NCI-H1694 treated with DMSO at 0.1 percent for 48 hours (cell line): ENCODE measurements at regions not wholly inside any gene's neighbourhood (a gene's known extent, or its start where the extent isn't known, plus 50 kb on each side); places are given as distances from the start of the nearest gene placed in this dataset.
A peak's percentile ranks its signal among the peaks of the same experiment; 100 is the strongest.
"Not testable (repeated sequence)": the region's sequence is repeated elsewhere in the genome, so short reads cannot be mapped to it uniquely, and the experiment has no call there.

Experiments used
- DNase-seq: peaks from one replicate; lab custom pipeline; 2025; lab: John Stamatoyannopoulos, UW

DNA sequence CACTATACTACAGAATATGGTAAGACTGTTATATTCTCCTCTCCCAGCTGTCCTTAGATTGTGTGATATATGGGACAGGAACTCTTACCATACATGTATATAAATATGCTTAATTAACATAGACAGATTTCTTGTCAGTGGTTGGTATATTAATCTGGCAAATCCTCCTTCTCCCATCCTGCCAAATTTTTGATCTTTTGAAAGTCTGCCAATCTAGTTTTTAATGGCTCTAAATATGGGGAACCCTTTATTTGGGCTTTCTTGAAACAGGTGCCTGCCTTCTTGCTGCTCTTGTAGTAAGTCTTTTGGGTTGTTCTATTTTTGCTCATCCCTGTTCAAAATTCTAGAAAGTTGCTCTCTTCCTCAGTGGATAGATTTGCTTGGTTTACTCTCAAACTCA lies 63.5 kb downstream of the SPATA31D1 start:
- peak; percentile 62 for DNase-seq

GRCh38 chr9:82054264-82055015 lies 65.9 kb downstream of the SPATA31D1 start:
- DNase-seq: no peak

DNA sequence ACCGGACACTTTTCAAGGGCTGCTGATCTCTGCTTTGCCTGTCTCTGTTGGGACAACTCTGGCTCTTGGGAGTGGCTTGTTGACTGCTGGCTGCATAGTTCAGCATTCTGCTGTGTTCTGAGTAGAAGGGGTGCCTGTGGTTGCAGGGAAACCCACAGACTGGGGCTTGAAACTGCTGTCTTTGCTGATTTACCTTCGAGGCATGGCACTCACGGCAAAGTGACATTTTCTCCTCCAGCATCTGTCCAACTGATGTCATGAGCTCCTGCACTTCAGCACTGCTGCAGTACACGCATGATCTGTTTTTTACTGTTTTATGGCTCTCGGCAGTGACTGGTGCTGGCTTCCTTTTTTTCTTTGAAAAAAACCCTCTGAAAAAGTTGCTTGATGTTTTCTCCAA lies 69.2 kb downstream of the SPATA31D1 start:
- no peak for DNase-seq

- not testable (repeated sequence) for DNase-seq
Observed at GRCh38 chr9:82061801-82062200, 73.2 kb downstream of the SPATA31D1 start.

DNA sequence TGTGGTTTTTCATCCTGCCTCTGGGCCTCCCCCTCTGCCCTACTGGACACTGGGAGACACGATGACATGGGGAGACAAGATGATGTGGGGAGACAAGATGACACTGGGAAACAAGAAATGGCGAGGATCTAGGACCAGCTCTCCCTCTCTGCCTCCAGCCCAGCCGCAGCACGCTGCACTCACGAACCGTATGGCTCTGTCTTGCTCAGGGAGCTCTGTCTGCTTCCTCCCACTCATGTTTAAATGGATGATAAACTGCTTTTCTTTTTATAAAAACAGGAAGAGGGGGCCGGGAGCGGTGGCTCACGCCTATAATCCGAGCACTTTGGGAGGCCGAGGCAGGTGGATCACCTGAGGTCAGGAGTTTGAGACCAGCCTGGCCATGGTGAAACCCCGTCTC lies 73.7 kb downstream of the SPATA31D1 start:
- DNase-seq: no peak

GRCh38 chr9:82073551-82074543 lies 85.3 kb downstream of the SPATA31D1 start:
- DNase-seq: no peak

- no peak for DNase-seq
Observed at GRCh38 chr9:82080265-82080664, 91.7 kb downstream of the SPATA31D1 start.

GRCh38 chr9:82081496-82081895 lies 92.9 kb downstream of the SPATA31D1 start:
- DNase-seq: peak; percentile 41

DNA sequence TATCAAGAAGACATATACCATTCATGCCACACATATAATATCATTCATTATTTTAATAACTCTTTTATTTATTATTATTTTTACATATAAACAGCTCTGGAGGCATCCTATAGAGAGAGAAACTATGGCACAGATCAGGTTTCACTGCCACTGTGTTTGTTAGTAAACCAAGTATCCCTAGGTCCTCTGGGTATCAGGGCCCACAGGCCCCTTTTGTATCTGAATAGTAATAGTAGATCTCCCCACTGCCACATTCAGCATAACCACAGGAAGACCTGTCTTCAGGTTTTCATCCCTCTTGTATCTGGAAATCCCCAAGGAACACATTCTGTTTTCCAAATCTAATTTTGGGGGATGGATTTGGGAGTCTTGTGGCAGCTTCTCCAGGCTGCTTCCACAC lies 94.0 kb downstream of the SPATA31D1 start:
- no peak for DNase-seq

DNA sequence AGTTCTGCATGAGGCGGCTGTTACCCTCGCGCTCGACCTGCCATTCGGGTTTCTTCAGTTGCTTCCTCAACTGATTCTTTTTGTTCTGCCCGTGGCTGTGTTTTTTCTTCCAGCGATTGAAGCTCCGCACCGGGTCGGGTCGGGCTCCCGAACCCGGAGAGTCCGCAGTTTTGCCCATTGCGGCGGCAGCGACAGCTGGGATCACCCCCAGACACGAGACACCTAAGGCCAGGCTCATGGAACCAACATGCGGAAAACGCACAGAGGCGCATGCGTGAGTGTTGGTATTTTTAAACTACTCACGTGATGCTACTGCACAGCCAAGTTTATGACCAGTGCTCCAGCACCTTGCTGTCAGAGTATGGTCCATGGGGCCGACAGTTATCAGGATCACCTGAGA lies 100.0 kb downstream of the SPATA31D1 start:
- no peak for DNase-seq

- DNase-seq: no peak
Observed at GRCh38 chr9:82090046-82090445, 101.5 kb downstream of the SPATA31D1 start.

- no peak for DNase-seq
Observed at GRCh38 chr9:82091100-82091499, 102.5 kb downstream of the SPATA31D1 start.

GRCh38 chr9:82091610-82092009 lies 103.0 kb downstream of the SPATA31D1 start:
- DNase-seq: no peak

- DNase-seq: no peak
Observed at GRCh38 chr9:82101475-82101874, 112.9 kb downstream of the SPATA31D1 start.

DNA sequence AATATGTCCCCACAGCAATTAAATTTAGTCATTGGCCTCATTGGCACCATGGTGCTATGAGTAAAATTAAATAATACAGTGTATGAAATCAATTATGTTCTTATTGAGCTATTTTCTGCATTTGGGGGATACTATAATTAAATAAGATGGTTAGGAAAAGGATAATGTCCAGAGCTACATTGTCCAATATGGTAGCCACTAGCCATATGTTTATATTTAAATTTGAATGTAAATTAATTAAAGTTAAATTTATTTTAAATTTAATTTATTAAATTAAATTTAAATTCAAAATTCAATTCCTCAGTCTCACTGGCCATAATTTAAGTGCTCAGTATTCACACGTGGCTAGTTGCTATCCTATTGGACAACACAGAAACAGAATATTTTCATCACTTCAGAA lies 115.7 kb downstream of the SPATA31D1 start:
- no peak for DNase-seq

DNA sequence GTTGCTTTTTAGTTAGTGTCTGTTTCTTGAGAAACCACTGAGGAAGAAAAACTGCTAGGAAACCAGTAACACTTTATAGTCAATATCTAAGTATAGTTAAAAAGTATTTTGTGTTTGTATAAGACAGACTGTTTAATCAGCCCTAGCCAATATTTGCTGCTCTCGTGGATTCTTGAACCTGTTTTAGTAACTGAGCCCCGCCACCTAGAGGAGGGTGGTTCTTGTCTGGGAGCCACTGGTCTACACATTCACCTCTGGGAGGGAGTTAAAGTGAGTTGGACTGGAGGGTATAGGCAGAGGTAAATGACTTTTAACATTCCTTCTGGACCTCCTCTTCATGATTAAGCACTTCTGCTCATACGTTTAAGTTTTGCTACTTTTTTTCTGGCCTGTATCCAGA lies 117.2 kb downstream of the SPATA31D1 start:
- no peak for DNase-seq

GRCh38 chr9:82106536-82106935 lies 118.0 kb downstream of the SPATA31D1 start:
- no peak for DNase-seq

DNA sequence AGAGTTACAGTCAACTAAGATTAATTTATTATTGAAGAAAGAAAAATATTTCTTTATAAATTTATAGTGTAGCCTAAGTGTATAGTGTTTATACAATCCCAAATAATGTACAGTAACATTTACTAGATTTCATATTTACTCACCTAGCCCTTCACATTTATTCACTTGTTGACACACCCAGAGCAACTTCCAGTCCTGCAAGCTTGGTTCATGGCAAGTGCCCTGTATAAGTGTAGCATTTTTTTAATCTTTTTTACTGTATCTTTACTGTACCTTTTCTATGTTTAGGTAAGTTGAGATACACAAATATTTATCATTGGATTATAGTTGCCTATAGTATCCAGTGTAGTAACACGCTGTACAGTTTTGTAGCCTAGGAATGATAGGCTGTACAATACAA lies 119.9 kb downstream of the SPATA31D1 start:
- no peak for DNase-seq

DNA sequence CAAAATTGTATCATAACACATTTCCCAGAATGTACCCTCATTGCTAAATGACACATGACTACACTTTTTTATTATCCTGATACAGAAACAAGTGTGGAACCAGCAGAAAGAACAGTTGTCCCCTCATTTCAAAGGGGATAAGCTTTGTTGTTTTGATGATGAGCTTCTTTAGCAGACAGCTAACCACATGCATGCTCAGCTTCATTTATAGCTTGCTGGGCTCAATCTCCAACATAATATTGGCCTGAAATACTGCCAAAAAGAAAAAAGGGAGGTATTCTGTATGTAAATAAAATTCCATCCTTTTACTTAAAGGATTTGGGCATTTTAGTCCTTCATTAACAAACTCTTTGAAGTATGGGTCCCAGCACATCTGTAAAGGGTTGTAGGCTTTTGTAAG lies 120.4 kb downstream of the SPATA31D1 start:
- DNase-seq: no peak

- no peak for DNase-seq
Observed at GRCh38 chr9:82109626-82110025, 121.1 kb downstream of the SPATA31D1 start.

- no peak for DNase-seq
Observed at GRCh38 chr9:82110881-82111280, 122.3 kb downstream of the SPATA31D1 start.

- DNase-seq: no peak
Observed at GRCh38 chr9:82115331-82115730, 126.8 kb downstream of the SPATA31D1 start.

GRCh38 chr9:82115900-82116299 lies 127.3 kb downstream of the SPATA31D1 start:
- DNase-seq: no peak
